ENCODE measurements at regions not wholly inside any gene's neighbourhood (a gene's known extent, or its start where the extent isn't known, plus 50 kb on each side); places are given as distances from the start of the nearest gene placed in this dataset.
"Not testable (repeated sequence)": the region's sequence is repeated elsewhere in the genome, so short reads cannot be mapped to it uniquely, and the experiment has no call there.

- Mint-ChIP-seq H3K27me3 (no peaks in the 10 kb centered on the region), H3K27ac (no peak overlapping the region), H3K4me1 (no peaks in the 10 kb centered on the region), H3K36me3 (ENCODE audit: low read depth) (no peaks in the 10 kb centered on the region), H3K9me3 (no peaks in the 10 kb centered on the region), H3K4me3 (no peak overlapping the region)
- no peak for DNase-seq
- ChIA-PET POLR2A (no interaction called here), CTCF (no interaction called here)
These were observed 55.1 kb upstream of the SEPTIN5 start for GRCh38 chr22:19658967-19659804.

GRCh38 chr22:19659805-19660345 lies 54.4 kb upstream of the SEPTIN5 start:
- Mint-ChIP-seq H3K36me3 (ENCODE audit: low read depth) (no peaks in the 10 kb centered on the region), H3K4me3 (no peak overlapping the region), H3K27ac (no peak overlapping the region), H3K9me3 (no peaks in the 10 kb centered on the region), H3K4me1 (no peaks in the 10 kb centered on the region), H3K27me3 (no peaks in the 10 kb centered on the region)
- ChIA-PET CTCF (no interaction called here), POLR2A (no interaction called here)
- no peak for DNase-seq

GRCh38 chr22:19660583-19660982 lies 53.7 kb upstream of the SEPTIN5 start:
- POLR2A ChIA-PET; H3K4me1 Mint-ChIP-seq; H3K36me3 Mint-ChIP-seq (ENCODE audit: low read depth); CTCF ChIA-PET; DNase-seq; H3K4me3 Mint-ChIP-seq; H3K27me3 Mint-ChIP-seq; H3K9me3 Mint-ChIP-seq; H3K27ac Mint-ChIP-seq: not testable (repeated sequence)

GRCh38 chr22:19661156-19661555 lies 53.1 kb upstream of the SEPTIN5 start:
- Mint-ChIP-seq H3K27ac (no peak overlapping the region), H3K36me3 (ENCODE audit: low read depth) (no peaks in the 10 kb centered on the region), H3K4me3 (no peak overlapping the region), H3K9me3 (no peaks in the 10 kb centered on the region), H3K27me3 (no peaks in the 10 kb centered on the region), H3K4me1 (no peaks in the 10 kb centered on the region)
- CTCF ChIA-PET = no interaction called here
- POLR2A ChIA-PET = no interaction called here
- DNase-seq = no peak

DNA sequence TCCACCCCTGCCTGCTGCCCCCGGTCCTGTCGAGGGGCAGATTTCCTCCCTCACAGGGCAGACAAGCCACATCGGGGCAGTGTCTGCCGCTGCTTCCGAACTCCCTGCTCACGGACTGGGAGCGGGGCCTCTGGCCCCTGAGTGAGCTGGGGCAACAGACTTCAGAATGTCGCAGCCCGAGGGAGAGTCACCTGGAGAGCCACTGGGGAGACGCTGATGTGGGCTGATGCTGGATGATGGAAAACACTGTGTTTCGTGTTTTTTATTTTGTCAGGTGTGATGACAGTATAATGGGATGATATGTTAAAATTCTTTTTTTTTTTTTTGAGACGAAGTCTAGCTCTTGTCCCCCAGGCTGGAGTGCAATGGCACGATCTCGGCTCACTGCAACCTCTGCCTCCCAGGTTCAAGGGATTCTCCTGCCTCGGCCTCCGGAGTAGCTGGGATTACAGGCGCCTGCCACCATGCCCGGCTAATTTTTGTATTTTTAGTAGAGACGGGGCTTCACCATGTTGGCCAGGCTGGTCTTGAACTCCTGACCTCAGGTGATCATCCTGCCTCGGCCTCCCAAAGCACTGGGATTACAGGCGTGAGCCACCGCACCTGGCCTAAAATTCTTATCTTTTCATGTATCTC lies 52.1 kb upstream of the SEPTIN5 start:
- DNase-seq; H3K4me3 Mint-ChIP-seq; POLR2A ChIA-PET; H3K27ac Mint-ChIP-seq; CTCF ChIA-PET; H3K36me3 Mint-ChIP-seq (ENCODE audit: low read depth); H3K27me3 Mint-ChIP-seq; H3K4me1 Mint-ChIP-seq; H3K9me3 Mint-ChIP-seq: not testable (repeated sequence)

- DNase-seq = no peak
- CTCF ChIA-PET = no interaction called here
- Mint-ChIP-seq H3K4me1 (no peaks in the 10 kb centered on the region), H3K9me3 (no peaks in the 10 kb centered on the region), H3K4me3 (no peak overlapping the region), H3K27me3 (no peaks in the 10 kb centered on the region), H3K36me3 (ENCODE audit: low read depth) (no peaks in the 10 kb centered on the region), H3K27ac (no peak overlapping the region)
- POLR2A ChIA-PET = no interaction called here
These were observed 51.0 kb upstream of the SEPTIN5 start for GRCh38 chr22:19663286-19663815.

DNA sequence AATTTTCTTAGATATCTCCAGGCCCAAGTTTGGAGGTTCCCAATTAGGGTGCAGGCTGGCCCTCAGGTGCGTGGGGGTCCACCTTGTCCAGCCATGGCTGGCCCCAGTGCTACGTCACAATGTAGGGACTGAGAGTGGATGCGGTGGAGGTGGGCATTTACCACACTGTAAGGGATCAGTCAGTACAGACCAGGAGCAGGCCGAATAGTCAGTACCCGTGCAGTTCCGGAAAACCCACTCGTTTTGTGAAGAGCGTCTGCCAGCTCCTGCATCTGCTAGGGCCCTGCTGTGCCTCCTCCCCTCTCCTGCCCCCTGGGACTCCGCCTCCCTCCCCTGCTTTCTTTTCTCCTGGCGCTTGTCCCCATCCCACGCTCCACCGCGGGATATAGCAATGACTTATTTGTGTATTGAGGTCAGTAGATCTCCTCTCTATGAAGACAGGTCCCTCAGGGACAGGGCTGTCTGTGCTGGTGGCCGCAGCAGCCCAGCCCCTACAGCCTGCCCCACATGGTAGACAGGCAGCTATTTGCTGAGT lies 50.4 kb upstream of the SEPTIN5 start:
- Mint-ChIP-seq H3K27me3 (no peaks in the 10 kb centered on the region), H3K36me3 (ENCODE audit: low read depth) (no peaks in the 10 kb centered on the region), H3K27ac (no peak overlapping the region), H3K4me1 (no peaks in the 10 kb centered on the region), H3K9me3 (no peaks in the 10 kb centered on the region), H3K4me3 (no peak overlapping the region)
- no peak for DNase-seq
- CTCF ChIA-PET = interaction anchor here (1.0 kb wide), 1 partner anchor 17 kb away, joined by 3 read pairs; no protein-coding TSS in a partner anchor
- POLR2A ChIA-PET = no interaction called here

DNA sequence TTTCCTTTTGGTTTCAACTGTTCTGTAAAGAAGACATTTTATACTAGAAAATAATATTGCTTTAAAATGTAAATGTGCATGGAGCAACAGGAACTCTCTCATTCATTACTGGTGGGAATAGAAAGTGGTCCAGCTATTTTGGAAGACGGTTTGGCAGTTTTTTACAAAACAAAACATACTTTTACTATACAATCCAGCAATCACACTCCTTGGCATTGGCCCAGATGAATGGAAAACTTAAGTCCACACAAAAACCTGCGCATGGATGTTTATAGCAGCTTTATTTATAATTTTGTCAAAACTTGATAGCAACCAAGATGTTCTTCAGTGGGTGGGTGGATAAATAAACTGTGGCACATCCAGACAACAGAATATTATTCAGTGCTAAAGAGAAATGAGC lies 49.9 kb upstream of the SEPTIN5 start:
- H3K9me3 Mint-ChIP-seq = no peaks in the 10 kb centered on the region
- H3K27me3 Mint-ChIP-seq = no peaks in the 10 kb centered on the region
- no peak for DNase-seq
- H3K36me3 Mint-ChIP-seq (ENCODE audit: low read depth) = no peaks in the 10 kb centered on the region
- H3K27ac Mint-ChIP-seq = no peak overlapping the region
- ChIA-PET CTCF (interaction anchor here (1.0 kb wide), 1 partner anchor 18 kb away, joined by 3 read pairs; no protein-coding TSS in a partner anchor), POLR2A (no interaction called here)
- no peak overlapping the region for H3K4me3 Mint-ChIP-seq
- H3K4me1 Mint-ChIP-seq = no peaks in the 10 kb centered on the region

Data from activated CD4-positive, alpha-beta T cell treated with anti-CD3 and anti-CD28 coated beads, Interleukin-2, amount 10 ng/mL, durations not matched to agents 7 days and 5 days (primary cell).